ENCODE measurements at regions not wholly inside any gene's neighbourhood (a gene's known extent, or its start where the extent isn't known, plus 50 kb on each side); places are given as distances from the start of the nearest gene placed in this dataset.

- Mint-ChIP-seq H3K4me1 (ENCODE audit: low read depth) (no peaks in the 10 kb centered on the region), H3K9me3 (peaks cover 71% of the 10 kb centered on the region), H3K27ac (no peak overlapping the region), H3K27me3 (ENCODE audit: insufficient read depth) (no peaks in the 10 kb centered on the region; the same call in none of the 2 replicates), H3K36me3 (ENCODE audit: low read depth) (peaks cover 5% of the 10 kb centered on the region; the same call in 1 of the 2 replicates), H3K4me3 (no peak overlapping the region)
- no peak for TF ChIP-seq CTCF (IDR thresholded peaks at IDR 0.05)
- no peak for DNase-seq
Observed at GRCh38 chr16:5468488-5468887, 370.9 kb upstream of the EEF2KMT start.

- no peaks in the 10 kb centered on the region for H3K4me1 Mint-ChIP-seq (ENCODE audit: low read depth)
- H3K36me3 Mint-ChIP-seq (ENCODE audit: low read depth): peaks cover 5% of the 10 kb centered on the region; the same call in 1 of the 2 replicates
- H3K27me3 Mint-ChIP-seq (ENCODE audit: insufficient read depth): no peaks in the 10 kb centered on the region; the same call in none of the 2 replicates
- TF ChIP-seq CTCF (IDR thresholded peaks at IDR 0.05): no peak
- no peak overlapping the region for H3K4me3 Mint-ChIP-seq
- peaks cover 67% of the 10 kb centered on the region for H3K9me3 Mint-ChIP-seq
- no peak overlapping the region for H3K27ac Mint-ChIP-seq
- DNase-seq: no peak
Observed at GRCh38 chr16:5467552-5467951, 370.0 kb upstream of the EEF2KMT start.

GRCh38 chr16:5466551-5466950 is 369.0 kb upstream of the EEF2KMT start:
- Mint-ChIP-seq H3K36me3 (ENCODE audit: low read depth) (peaks cover 5% of the 10 kb centered on the region; the same call in 1 of the 2 replicates), H3K4me3 (no peak overlapping the region), H3K4me1 (ENCODE audit: low read depth) (no peaks in the 10 kb centered on the region), H3K27me3 (ENCODE audit: insufficient read depth) (no peaks in the 10 kb centered on the region; the same call in none of the 2 replicates), H3K27ac (no peak overlapping the region), H3K9me3 (peaks cover 63% of the 10 kb centered on the region)
- no peak for TF ChIP-seq CTCF (IDR thresholded peaks at IDR 0.05)
- no peak for DNase-seq

GRCh38 chr16:5465714-5466113 is 368.1 kb upstream of the EEF2KMT start:
- peaks cover 3% of the 10 kb centered on the region for H3K27me3 Mint-ChIP-seq (ENCODE audit: insufficient read depth)

GRCh38 chr16:5463820-5464219 is 366.2 kb upstream of the EEF2KMT start:
- Mint-ChIP-seq H3K27me3 (ENCODE audit: insufficient read depth) (peaks cover 3% of the 10 kb centered on the region), H3K36me3 (ENCODE audit: low read depth) (peaks cover 5% of the 10 kb centered on the region; the same call in 1 of the 2 replicates)

More at GRCh38 chr16:5465714-5466113, 368.1 kb upstream of the EEF2KMT start:
- Mint-ChIP-seq H3K9me3 (peaks cover 56% of the 10 kb centered on the region), H3K36me3 (ENCODE audit: low read depth) (peaks cover 5% of the 10 kb centered on the region; the same call in 1 of the 2 replicates), H3K4me3 (no peak overlapping the region), H3K4me1 (ENCODE audit: low read depth) (no peaks in the 10 kb centered on the region), H3K27ac (no peak overlapping the region)
- TF ChIP-seq CTCF (IDR thresholded peaks at IDR 0.05): no peak
- DNase-seq: no peak

More at GRCh38 chr16:5463820-5464219, 366.2 kb upstream of the EEF2KMT start:
- Mint-ChIP-seq H3K4me3 (no peak overlapping the region), H3K27ac (no peak overlapping the region), H3K4me1 (ENCODE audit: low read depth) (no peaks in the 10 kb centered on the region), H3K9me3 (peaks cover 58% of the 10 kb centered on the region)
- TF ChIP-seq CTCF (IDR thresholded peaks at IDR 0.05): no peak
- DNase-seq: no peak
